Hematopoietic multipotent progenitor cell treated with erythropoietin and hydrocortisone succinate and interleukin-3 and kit ligand, for 6 days (in vitro differentiated cells): ENCODE measurements at regions not wholly inside any gene's neighbourhood (a gene's known extent, or its start where the extent isn't known, plus 50 kb on each side); places are given as distances from the start of the nearest gene placed in this dataset.
"Not testable (repeated sequence)": the region's sequence is repeated elsewhere in the genome, so short reads cannot be mapped to it uniquely, and the experiment has no call there.

Source experiments
- DNase-seq: peaks from one replicate; pipeline ENCODE4 v3.0.0-alpha.2; 2015

- DNase-seq: no peak
Observed at GRCh38 chr2:58432491-58433170, 191.5 kb upstream of the FANCL start.

DNA sequence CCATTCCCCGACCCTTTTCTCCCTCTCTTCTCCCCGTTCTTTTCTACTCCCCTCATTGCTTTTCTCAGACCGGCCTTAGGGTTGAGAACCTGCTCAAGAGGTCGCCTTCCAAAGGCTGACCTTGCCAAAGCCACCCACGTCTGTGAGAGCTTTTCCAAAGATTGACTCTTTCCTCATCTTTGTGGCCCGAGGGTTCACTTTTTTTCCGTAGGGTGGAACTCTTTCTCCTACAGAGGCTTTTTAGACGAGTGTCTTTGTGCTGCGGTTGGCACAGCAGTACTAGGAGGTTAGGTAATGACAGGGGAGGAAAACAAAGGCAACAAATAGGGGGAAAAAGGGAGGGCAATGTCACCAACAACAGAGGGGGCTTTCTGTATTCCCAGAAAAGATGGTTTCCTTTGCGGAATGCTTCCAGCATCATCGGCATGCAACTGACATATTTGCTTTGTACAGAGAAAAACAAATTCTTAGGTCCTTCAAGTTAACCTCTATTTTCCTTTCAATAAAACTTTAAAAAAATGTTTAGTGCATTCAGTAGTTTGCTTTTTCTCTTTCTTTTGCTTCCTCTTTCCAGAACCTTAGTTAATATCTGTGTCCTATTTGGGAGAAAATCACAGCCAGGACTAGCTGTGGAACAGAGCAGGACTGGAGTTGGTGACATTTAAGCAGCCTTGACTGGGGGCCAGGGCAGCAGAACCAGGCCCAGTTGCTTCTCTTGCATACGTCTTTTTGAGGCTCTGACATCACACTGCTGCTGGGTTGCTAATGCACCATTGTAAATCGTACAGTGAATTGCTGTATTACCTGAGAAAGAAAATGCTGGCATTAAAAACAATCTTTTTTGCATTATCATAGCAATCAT lies 188.1 kb upstream of the FANCL start:
- no peak for DNase-seq

GRCh38 chr2:58428096-58429013 lies 187.2 kb upstream of the FANCL start:
- peak; percentile 45 for DNase-seq

DNA sequence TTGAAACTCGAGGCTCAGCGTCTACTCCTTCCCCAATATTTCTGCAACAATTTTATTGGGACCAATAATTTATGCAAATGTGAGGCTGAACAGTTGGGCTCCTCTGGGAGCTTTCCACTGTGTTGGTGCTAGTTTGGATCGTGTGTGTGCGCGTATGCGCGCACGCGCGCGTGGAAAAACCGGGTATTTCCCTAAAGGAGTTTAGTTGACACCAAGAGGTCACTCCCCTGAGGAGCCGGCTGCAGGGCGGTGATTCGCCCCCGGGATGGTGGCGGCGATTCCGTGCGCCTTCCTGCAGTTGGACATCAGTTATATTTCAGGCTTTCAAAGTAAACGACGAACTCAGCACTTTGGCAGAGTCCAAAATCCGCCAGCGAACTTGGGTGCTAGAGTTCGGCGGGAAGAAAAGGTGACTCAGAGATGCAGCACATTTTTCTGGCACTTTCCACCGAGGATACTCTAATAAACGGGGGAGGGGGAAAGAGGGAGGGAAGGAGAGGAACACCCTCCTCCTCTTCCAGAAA lies 186.5 kb upstream of the FANCL start:
- peak; percentile 63 for DNase-seq

DNA sequence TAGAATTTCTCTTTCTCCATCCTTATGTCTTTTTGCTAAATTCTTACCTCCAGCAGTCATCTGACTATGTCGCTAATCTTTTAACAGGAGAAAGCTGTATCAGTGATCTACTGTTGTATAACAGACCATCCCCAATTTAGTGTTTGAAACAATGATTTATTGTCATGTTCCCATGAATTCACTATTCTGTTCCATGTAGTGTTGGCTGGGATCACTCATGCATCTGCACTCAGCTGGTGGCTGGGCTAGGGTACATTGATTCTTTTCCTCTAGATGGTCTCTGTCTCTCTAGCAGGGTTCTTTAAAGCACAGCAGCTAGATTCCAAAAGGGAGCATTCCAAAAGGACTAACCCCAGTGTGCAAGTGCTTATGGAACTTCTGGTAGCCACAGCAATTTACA lies 184.2 kb upstream of the FANCL start:
- no peak for DNase-seq

DNA sequence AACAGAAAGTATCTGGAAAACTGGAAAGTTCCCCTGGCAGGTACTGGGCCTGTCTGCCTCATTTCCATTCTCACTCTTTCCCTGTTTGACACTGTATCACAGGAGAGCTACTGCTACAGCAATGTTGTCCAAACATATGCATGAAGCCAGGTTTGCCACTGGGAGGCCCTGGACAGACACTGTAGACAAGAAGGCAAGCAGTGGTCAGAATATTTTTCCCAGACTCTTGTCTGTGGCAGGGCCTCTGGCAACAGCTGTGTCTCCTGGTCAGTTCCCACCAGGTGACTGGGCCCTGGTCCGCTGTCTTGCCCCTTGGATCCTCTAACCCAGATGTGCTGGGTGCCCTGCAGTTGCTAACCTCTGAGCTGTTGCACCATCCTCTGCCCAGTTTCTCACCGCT lies 178.9 kb upstream of the FANCL start:
- DNase-seq: no peak

GRCh38 chr2:58416696-58417095 lies 175.6 kb upstream of the FANCL start:
- DNase-seq: no peak

DNA sequence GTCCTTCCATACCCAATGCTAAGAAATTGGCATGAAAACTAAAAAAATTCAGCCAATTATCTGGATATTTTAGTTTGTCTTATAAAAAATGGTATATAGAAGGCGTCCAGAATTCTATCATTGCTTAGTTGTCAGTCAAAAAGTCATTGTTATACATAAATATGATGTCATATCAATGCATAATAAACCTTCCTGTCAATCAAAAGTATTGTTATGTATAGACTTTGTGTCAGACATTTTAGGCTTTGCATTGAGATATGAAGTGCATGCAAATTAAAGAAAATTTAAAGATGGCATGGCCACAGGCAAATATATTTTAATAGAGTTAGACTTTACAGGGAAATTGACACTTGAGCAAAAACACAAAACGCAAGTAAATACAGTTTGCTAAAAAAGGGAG lies 173.4 kb upstream of the FANCL start:
- no peak for DNase-seq

- DNase-seq: no peak
Observed at GRCh38 chr2:58410549-58410948, 169.4 kb upstream of the FANCL start.

DNA sequence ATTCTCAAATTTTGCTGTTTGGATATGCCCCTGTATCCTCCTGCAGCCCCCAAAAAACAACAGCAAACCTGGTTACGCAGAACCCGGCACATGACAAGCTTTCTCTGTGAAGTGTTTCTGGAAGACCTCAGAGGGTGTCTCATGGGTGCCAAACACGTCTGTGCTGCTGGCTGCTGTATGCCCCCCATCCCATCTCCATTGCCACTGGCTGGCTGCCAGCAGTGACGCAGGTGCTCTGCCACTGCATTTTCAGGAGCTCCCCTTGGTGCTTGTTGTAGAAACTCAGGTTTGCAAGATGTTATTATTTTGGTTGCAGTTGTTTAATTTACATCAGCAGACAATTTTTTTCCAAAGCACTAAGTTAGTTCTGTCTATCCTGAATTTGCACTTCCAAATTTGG lies 166.4 kb upstream of the FANCL start:
- DNase-seq: no peak

GRCh38 chr2:58405341-58405740 lies 164.2 kb upstream of the FANCL start:
- DNase-seq: no peak

GRCh38 chr2:58401936-58402335 lies 160.8 kb upstream of the FANCL start:
- no peak for DNase-seq

DNA sequence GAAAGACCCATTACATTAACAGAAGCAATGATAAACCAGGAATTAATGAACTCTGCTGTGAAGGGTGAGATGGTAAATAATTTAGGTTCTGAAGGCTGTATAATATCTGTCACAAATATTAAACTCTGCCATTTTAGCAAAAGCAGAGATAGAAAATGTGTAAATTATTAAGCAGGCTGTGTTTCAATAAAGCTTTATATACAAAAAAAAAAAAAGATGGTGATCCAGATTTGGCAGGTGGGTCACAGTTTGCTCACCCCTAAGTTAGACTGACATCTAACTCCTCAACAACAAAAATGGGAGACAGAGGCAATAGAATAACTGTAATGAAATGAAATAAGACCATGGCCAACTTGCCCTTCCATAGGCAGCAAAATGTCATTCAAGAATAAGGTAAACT lies 157.3 kb upstream of the FANCL start:
- no peak for DNase-seq

DNA sequence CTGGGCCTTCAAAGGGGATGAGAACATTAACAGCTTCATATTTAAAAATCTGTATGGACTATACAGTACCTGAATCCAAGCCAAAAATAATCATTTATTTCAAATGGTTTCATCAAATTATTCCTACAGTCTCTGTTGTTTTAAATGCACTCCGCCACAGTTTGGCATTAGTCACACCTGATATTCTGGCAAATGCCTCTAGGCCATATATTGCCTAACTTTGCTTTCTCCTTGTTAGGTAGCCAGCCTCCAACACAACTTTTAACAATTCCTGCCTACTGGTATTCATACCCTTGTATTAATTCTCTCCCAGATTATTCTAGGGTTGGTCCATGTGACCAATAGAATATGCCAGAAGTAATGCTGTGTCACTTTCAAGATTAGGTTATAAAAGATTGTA lies 146.6 kb upstream of the FANCL start:
- no peak for DNase-seq

DNA sequence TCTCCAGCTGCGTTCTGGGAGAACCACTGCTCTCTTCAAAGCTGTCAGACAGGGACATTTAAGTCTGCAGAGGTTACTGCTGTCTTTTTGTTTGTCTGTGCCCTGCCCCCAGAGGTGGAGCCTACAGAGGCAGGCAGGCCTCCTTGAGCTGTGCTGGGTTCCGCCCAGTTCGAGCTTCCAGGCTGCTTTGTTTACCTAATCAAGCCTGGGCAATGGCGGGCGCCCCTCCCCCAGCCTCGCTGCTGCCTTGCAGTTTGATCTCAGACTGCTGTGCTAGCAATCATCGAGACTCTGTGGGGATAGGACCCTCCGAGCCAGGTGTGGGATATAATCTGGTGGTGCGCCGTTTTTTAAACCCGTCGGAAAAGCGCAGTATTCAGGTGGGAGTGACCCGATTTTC lies 145.8 kb upstream of the FANCL start:
- DNase-seq: not testable (repeated sequence)

- DNase-seq: no peak
Observed at GRCh38 chr2:58378152-58378551, 137.0 kb upstream of the FANCL start.

- no peak for DNase-seq
Observed at GRCh38 chr2:58377181-58377580, 136.1 kb upstream of the FANCL start.

DNA sequence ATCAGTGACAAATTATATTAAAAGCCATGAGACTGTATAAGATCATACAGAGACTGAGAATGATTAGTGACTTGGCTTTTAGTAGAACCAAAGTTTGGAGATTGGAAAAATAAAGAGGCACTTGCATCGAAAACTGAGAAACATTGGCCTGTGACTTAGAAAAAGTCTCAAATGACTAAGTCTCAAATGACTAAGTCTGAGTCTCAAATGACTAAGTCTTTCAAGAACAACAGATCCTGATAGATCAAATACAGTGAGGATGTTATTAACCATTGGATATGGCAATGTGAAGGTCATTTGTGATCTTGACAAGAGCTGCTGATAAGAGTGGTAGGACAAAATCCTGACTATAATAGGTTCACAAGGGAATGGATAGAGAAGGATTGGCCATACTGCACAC lies 135.5 kb upstream of the FANCL start:
- DNase-seq: no peak

DNA sequence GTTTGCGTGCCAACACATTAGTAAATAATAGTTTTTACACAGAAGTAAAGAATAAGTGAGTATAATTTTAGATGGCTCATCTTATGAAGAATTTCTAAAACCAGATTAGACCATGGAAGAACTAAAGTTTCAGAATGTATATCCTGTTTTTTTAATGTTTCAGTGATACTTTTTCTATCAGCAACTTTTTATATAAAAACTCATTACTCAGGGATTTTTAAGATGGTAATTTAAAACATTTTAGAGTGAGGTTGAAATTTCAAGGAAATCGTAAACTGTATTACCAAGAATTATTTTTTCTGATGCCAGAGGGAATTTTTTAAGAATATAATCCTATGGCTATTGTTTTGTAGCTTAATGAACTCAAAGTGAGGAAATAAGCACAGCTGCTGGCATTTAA lies 128.5 kb upstream of the FANCL start:
- no peak for DNase-seq

DNA sequence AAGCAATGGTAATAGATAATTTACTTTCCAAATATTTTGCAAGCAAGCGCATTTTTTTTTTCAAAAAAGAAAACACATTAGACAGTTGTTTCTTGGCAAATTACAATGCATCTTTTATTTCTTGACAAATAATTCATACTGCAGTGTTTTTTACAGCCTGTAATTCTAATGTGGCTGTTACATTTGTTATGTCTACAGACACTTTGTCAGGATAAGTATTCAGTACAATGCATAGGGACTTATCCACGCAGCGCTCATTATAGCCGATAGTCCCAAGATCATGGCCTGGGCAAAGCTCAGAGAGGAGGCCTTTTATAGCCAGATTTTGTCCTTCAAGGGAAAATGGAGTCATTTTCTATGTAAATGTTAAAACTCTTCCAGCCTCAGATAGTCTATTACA lies 123.0 kb upstream of the FANCL start:
- no peak for DNase-seq

DNA sequence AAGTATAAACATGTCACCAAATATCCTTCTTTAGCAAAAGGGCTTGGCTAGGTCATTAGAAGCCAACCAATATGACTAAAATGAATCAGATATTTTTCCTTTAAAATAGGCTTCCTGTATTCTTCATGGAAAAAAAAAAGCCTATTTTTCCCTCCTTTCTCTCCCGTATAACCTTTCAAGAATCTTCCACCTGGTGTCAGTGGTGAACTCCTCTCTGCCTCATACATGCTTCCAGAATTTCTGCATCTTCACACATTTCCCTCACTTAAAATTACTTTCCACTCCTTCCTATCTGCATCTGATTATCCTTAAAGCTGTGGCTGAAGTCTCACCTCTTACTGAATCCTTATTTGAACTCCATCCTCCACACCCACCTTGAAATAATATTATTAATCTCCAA lies 116.9 kb upstream of the FANCL start:
- DNase-seq: no peak

- DNase-seq: no peak
Observed at GRCh38 chr2:58357521-58357920, 116.4 kb upstream of the FANCL start.

GRCh38 chr2:58354230-58354629 lies 113.1 kb upstream of the FANCL start:
- no peak for DNase-seq
